Right cardiac atrium (tissue), 5 donors: ENCODE measurements at regions not wholly inside any gene's neighbourhood (a gene's known extent, or its start where the extent isn't known, plus 50 kb on each side); places are given as distances from the start of the nearest gene placed in this dataset.

Experiments
- ATAC-seq, 2 donors: fragments of 200-7000 bp; cut with Tn5 transposase; one replicate each; pipeline versions ENCODE4 v1.8.0 to v1.9.1; 2020; ENCODE audit warnings: moderate library complexity in 2 of 2, mild to moderate bottlenecking in 1 of 2
- DNase-seq, 3 donors: peaks; one replicate each; pipeline ENCODE4 v3.0.0-alpha.2; 2020
- H3K27ac ChIP-seq: one replicate; pipeline ENCODE4 v1.5.1; 2013; ENCODE audit warnings: mild to moderate bottlenecking, low read length, control low read depth, moderate library complexity
- H3K27me3 ChIP-seq: one replicate; pipeline ENCODE4 v1.6.1; 2013; ENCODE audit not compliant: control insufficient read depth, insufficient read depth
- H3K4me1 ChIP-seq: one replicate; pipeline ENCODE4 v1.6.1; 2013; ENCODE audit warnings: low read length; ENCODE audit not compliant: control insufficient read depth, insufficient read depth
- H3K4me3 ChIP-seq: one replicate; pipeline ENCODE4 v1.5.1; 2013; ENCODE audit warnings: low read length, control low read depth
- H3K9me3 ChIP-seq: one replicate; pipeline ENCODE4 v1.6.1; 2013; ENCODE audit warnings: low read length; ENCODE audit not compliant: control insufficient read depth
- WGBS: extraction: QIAGEN DNeasy Blood & Tissue Kit; methylation state at CpG from one replicate; pipeline ENCODE4 v1.1.7; 2013; 5-methylcytosine and 5-hydroxymethylcytosine counted together
- intact Hi-C, 4 donors: fragments of 100-400 bp; cut with DNase I; formaldehyde crosslinking; loops; one replicate each; pipeline versions ENCODE4 v1.11.0 to v1.14.0; 2022 to 2023
- donor health status: healthy with polysubstance abuse.
- donor health status: DM: no; HTN: yes; CAD: no.
- donor health status: DM: no; HTN: no; CAD: no.
- donor health status: DM: no; HTN: yes; CAD: no; lungs with severe emphysema.
- donor health status: DM: yes; HTN: yes; CAD: no.

DNA sequence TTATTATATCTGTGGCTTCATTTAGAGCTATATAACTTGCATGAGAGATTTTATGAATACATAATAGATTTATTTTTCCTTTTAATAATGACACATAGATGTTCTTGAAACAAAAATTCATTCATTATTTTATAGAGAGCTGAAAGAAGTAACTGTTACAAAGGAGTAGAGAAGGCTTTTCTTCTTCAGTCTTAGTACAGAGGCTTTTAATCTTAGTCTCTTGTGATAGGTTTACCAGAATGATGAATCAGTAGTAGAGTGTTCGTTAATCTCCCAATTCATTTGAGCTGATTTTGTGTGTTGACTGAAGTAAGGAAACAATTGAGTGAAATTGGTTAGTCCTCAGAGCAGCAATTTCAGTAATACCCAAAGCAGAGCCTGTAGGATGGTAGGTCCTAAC lies 1284.1 kb upstream of the ACO1 start:
- no peak for DNase-seq
- Histone ChIP-seq H3K9me3 (no peaks in the 10 kb centered on the region), H3K4me3 (no peak overlapping the region), H3K4me1 (no peaks in the 10 kb centered on the region), H3K27ac (no peak overlapping the region), H3K27me3 (no peaks in the 10 kb centered on the region)
- intact Hi-C loops, result no loop called here
- 81% methylated on average over 1 of the region's 1 CpG for WGBS
- ATAC-seq, result no peak

DNA sequence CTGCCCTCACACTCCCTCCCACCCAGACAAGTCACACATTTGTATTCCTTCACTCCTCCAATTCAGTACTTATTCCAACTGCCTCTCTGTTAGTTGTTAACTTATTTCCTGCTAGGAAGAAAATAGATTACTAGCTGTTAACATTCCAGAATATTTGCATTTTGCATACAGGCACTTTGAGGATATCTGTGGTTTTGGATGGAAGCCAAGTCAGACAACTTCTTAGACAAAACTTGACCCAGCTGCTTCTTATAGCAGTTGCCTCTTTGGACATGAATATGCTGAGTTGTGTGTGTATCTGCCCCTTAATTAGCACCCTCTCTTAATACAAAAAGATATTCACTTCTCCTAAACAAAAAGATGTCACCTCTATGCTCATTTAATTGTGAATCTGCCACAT lies 1280.6 kb upstream of the ACO1 start:
- Histone ChIP-seq H3K4me1 (no peaks in the 10 kb centered on the region), H3K27me3 (no peaks in the 10 kb centered on the region), H3K9me3 (no peaks in the 10 kb centered on the region), H3K4me3 (no peak overlapping the region), H3K27ac (no peak overlapping the region)
- intact Hi-C loops, result no loop called here
- DNase-seq (no peak), ATAC-seq (no peak)

GRCh38 chr9:31104249-31104648 lies 1280.2 kb upstream of the ACO1 start:
- DNase-seq (no peak), ATAC-seq (no peak)
- 54% methylated on average over 4 of the region's 4 CpGs for WGBS
- no peaks in the 10 kb centered on the region for H3K27me3 ChIP-seq
- no peaks in the 10 kb centered on the region for H3K9me3 ChIP-seq
- no peak overlapping the region for H3K4me3 ChIP-seq
- intact Hi-C loops, result no loop called here
- H3K27ac ChIP-seq, result no peak overlapping the region
- H3K4me1 ChIP-seq, result no peaks in the 10 kb centered on the region

DNA sequence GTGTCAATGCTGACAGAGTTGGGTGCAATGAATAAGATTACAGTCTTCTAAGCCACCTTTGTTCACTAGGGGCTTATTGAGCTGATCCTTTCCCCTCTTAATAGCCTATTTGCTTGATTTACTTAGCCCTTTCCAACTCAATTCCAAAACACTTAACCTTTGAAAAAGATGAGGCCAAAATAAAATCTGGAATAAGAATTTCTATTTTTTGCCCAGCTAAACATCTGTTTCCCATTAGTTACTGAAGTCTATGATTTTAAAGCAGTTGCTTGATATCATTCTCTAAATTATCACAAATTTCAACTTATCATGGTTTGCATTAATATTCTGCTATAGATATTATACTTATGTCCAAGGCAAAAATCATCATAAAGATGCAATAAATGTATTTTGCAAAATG lies 1272.0 kb upstream of the ACO1 start:
- ATAC-seq (no peak), DNase-seq (no peak)
- Histone ChIP-seq H3K9me3 (no peaks in the 10 kb centered on the region), H3K27me3 (no peaks in the 10 kb centered on the region), H3K4me3 (no peak overlapping the region), H3K4me1 (no peaks in the 10 kb centered on the region), H3K27ac (no peak overlapping the region)
- intact Hi-C loops, result no loop called here

DNA sequence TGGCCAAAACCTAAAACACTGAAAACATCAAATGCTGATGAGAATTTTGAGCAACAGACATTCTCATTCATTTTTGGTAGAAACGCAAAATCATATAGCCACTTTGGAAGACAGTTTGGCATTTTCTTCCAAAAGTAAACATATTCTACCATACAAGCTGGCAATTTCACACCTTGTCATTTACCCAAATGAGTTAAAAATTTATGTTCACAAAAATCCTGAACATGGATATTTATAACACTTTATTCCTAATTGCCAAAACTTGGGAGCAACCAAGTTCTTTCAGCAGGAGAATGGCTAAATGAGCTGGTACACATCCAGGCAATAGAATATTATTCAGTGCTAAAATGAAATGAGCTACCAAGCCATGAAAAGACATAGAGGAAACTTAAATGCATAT lies 1270.1 kb upstream of the ACO1 start:
- ATAC-seq (no peak), DNase-seq (no peak)
- intact Hi-C loops, result no loop called here
- Histone ChIP-seq H3K27ac (no peak overlapping the region), H3K27me3 (no peaks in the 10 kb centered on the region), H3K4me1 (no peaks in the 10 kb centered on the region), H3K9me3 (no peaks in the 10 kb centered on the region), H3K4me3 (no peak overlapping the region)
- 86% methylated on average over 1 of the region's 1 CpG for WGBS

- Histone ChIP-seq H3K27ac (no peak overlapping the region), H3K9me3 (no peaks in the 10 kb centered on the region), H3K4me3 (no peak overlapping the region), H3K4me1 (no peaks in the 10 kb centered on the region), H3K27me3 (no peaks in the 10 kb centered on the region)
- ATAC-seq (peak; percentile 34 to 57), DNase-seq (peak in 1 of 3 donors; percentile 10)
- intact Hi-C loops, result loop anchor here in 2 of 4 donors (5.0 to 10.0 kb wide), 2 partner anchors 675 to 682 kb away; no protein-coding TSS in a partner anchor
- WGBS, result 35% methylated on average over 5 of the region's 5 CpGs
These were observed 1264.5 kb upstream of the ACO1 start for GRCh38 chr9:31119890-31120454.

DNA sequence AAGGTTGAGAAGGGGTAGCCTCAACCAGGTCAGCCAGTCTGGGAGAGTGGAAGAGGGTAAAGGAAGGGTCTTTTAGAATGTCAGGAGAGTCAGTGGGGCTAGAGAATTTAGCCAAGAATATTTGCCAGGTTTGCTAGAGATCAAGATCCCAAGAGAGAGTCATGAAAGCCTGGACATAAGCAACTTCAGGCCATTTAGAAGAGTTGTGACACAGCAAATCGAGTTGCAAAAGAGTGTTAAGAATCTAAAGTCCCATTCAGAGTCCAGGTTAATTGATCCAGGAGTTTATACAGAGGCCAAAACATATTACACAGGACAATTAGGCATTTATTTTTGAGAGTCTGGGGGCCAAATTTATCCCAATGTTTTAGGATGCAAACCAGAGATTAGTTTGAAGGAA lies 1260.1 kb upstream of the ACO1 start:
- no peak for ATAC-seq
- intact Hi-C loops, result loop anchor here in 1 of 4 donors (10.0 kb wide), 1 partner anchor 670 kb away; no protein-coding TSS in a partner anchor

DNA sequence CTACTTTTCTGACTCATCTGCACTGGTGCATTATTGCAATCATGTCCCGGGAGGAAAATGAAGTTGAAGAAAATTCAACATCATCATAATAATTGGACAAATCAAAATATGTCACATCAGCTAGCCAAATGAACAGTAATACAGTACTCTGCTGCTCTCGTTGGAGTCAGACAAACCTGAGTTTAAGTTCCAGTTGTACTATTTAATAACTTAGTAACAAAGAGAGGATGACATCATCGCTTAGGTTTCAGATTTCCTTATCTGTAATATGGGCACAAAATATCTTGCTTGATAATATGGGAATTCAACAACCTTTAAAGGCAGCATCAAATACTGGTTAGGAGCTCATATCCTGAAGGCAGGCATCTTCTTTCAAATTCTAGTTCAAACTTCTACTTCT lies 1248.9 kb upstream of the ACO1 start:
- no peak for ATAC-seq
- no peaks in the 10 kb centered on the region for H3K9me3 ChIP-seq
- 71% methylated on average over 3 of the region's 3 CpGs for WGBS

More for the DNA sequence above, 1260.1 kb upstream of the ACO1 start:
- WGBS, result 41% methylated on average over 1 of the region's 1 CpG
- Histone ChIP-seq H3K9me3 (no peaks in the 10 kb centered on the region), H3K27ac (no peak overlapping the region), H3K27me3 (no peaks in the 10 kb centered on the region), H3K4me1 (no peaks in the 10 kb centered on the region), H3K4me3 (no peak overlapping the region)
- no peak for DNase-seq

DNA sequence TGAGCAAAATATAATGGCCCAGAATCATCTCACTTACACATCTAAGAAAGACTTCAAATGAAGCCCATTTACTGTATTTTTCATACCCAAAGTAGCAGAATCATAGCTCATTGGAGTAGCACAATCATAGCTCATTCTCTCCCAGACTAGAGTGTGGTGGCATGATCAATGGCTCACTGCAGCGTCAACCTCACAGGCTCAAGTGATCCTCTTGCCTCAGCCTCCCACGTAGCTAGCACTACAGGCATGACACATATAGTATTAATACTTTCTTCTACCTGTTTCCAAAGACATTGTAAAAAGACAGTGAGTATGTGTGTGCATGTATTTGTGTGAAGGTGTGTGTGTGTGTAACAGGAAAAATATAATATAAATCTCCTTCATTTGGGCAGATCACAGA lies 1247.9 kb upstream of the ACO1 start:
- no peak for ATAC-seq
- no peak overlapping the region for H3K27ac ChIP-seq
- no peak overlapping the region for H3K4me3 ChIP-seq
- DNase-seq, result no peak
- peaks cover 1% of the 10 kb centered on the region for H3K4me1 ChIP-seq
- no peaks in the 10 kb centered on the region for H3K9me3 ChIP-seq
- intact Hi-C loops, result no loop called here
- 89% methylated on average over 2 of the region's 2 CpGs for WGBS
- H3K27me3 ChIP-seq, result no peaks in the 10 kb centered on the region

More for the DNA sequence above, 1248.9 kb upstream of the ACO1 start:
- Histone ChIP-seq H3K27me3 (no peaks in the 10 kb centered on the region), H3K27ac (no peak overlapping the region), H3K4me3 (no peak overlapping the region), H3K4me1 (peaks cover 1% of the 10 kb centered on the region)
- no peak for DNase-seq
- intact Hi-C loops, result no loop called here

- WGBS, result 36% methylated on average over 6 of the region's 6 CpGs
- Histone ChIP-seq H3K9me3 (no peaks in the 10 kb centered on the region), H3K4me3 (no peak overlapping the region), H3K27ac (no peak overlapping the region), H3K4me1 (peaks cover 1% of the 10 kb centered on the region), H3K27me3 (no peaks in the 10 kb centered on the region)
- ATAC-seq (peak; percentile 82 to 90), DNase-seq (peak in 1 of 3 donors; percentile 43)
- intact Hi-C loops, result no loop called here
These were observed 1247.0 kb upstream of the ACO1 start for GRCh38 chr9:31137176-31138160.

- no peaks in the 10 kb centered on the region for H3K9me3 ChIP-seq
- WGBS, result 13% methylated on average over 1 of the region's 1 CpG
- DNase-seq, result no peak
- intact Hi-C loops, result loop anchor here in 1 of 4 donors (10.0 kb wide), 1 partner anchor 64 kb away; no protein-coding TSS in a partner anchor
- H3K4me1 ChIP-seq, result peaks cover 1% of the 10 kb centered on the region
- no peak overlapping the region for H3K27ac ChIP-seq
- no peaks in the 10 kb centered on the region for H3K27me3 ChIP-seq
- no peak for ATAC-seq
- no peak overlapping the region for H3K4me3 ChIP-seq
These were observed 1244.1 kb upstream of the ACO1 start for GRCh38 chr9:31140316-31140715.
